ENCODE measurements at regions not wholly inside any gene's neighbourhood (a gene's known extent, or its start where the extent isn't known, plus 50 kb on each side); places are given as distances from the start of the nearest gene placed in this dataset.

- no peak for DNase-seq (ENCODE audit: low read depth)
Measured at GRCh38 chr12:53838978-53839377, 87.2 kb upstream of the CISTR start.

GRCh38 chr12:53840316-53840715, 88.5 kb upstream of the CISTR start:
- no peak for DNase-seq (ENCODE audit: low read depth)

- no peak for DNase-seq (ENCODE audit: low read depth)
Measured at GRCh38 chr12:53842686-53843085, 90.9 kb upstream of the CISTR start.

DNA sequence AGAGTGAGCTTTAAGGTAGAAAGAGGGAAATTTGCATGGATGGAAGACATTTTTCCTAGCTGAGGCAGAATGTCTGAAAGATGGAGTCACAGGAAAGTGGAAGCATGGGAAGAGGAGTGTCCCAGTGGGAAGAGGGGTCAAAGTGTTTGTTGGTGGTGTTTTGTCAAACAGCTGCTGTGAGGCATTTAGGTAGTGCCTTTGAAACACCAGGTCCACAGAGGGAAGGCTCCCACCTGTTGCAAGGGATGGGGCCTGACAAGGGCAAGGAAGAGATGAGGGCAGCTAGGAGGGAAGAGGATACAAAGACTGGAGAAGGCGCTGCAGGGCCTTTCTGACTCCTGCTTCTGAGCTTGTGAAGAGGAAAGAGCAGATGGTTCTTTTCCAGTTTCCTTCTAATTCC, 91.8 kb upstream of the CISTR start:
- no peak for DNase-seq (ENCODE audit: low read depth)

- peak; percentile 73 for DNase-seq (ENCODE audit: low read depth)
Measured at GRCh38 chr12:53844994-53845844, 93.4 kb upstream of the HOXC13 start.

DNA sequence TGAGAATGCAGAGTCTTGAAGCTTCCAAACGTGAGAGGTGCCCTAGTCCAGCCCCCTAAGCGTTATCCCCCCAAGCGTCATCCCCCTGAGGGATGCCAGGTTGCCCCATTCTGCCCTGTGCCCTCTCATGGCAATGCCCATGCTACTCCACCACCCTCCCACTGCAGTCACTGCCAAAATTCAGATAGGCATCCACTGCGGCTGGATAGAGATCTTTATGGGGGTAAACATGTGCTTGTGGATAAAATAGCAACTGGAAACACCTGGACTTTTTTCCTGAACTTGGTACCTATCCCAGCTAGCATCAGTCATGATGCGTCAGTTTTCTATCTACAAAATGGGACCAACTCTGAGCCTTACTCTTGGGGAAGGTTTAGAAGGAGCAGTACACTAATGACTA, 92.7 kb upstream of the HOXC13 start:
- no peak for DNase-seq (ENCODE audit: low read depth)

DNA sequence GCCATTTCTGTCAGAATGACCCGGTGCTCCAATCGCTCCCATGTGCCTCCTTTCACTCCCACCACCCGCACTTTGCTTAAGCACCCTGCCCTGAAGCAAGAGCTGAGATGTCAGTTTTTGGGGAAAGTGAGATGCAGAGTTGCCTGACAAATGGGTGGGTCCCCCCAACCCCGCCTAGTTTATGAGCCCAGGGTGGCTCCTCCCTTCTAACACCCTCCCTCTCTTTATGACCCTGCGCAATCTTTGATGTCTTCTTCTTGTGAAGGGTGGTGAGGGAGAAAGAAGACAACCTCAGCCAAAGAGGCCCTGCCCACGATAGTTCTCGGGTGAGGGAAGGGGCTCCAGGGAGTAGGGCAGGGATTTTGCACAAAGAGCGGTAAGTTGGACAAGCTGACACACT, 89.5 kb upstream of the HOXC13 start:
- DNase-seq (ENCODE audit: low read depth): no peak

GRCh38 chr12:53849656-53850055, 89.0 kb upstream of the HOXC13 start:
- DNase-seq (ENCODE audit: low read depth): no peak

- DNase-seq (ENCODE audit: low read depth): no peak
Measured at GRCh38 chr12:53852061-53852460, 86.6 kb upstream of the HOXC13 start.

GRCh38 chr12:53852992-53853391, 85.6 kb upstream of the HOXC13 start:
- no peak for DNase-seq (ENCODE audit: low read depth)

- DNase-seq (ENCODE audit: low read depth): no peak
Measured at GRCh38 chr12:53854701-53855316, 83.8 kb upstream of the HOXC13 start.

- no peak for DNase-seq (ENCODE audit: low read depth)
Measured at GRCh38 chr12:53856132-53856531, 82.5 kb upstream of the HOXC13 start.

DNA sequence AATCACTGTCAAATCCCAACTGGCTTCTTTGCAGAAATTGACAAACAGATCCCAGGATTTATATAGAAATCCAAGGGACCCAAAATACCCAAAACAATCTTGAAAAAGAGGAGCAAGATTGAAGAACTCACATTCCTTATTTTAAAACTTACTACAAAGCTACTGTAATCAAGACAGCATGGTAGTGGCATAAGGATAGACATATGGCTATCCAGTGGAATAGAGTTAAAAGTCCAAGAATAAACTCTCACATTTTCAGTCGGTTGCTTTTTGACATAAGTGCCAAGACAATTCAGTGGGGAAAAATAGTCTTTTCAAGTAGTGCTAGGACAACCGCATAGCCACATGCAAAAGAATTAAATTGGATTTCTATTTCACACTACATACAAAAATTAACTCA, 81.0 kb upstream of the HOXC13 start:
- DNase-seq (ENCODE audit: low read depth): no peak

DNA sequence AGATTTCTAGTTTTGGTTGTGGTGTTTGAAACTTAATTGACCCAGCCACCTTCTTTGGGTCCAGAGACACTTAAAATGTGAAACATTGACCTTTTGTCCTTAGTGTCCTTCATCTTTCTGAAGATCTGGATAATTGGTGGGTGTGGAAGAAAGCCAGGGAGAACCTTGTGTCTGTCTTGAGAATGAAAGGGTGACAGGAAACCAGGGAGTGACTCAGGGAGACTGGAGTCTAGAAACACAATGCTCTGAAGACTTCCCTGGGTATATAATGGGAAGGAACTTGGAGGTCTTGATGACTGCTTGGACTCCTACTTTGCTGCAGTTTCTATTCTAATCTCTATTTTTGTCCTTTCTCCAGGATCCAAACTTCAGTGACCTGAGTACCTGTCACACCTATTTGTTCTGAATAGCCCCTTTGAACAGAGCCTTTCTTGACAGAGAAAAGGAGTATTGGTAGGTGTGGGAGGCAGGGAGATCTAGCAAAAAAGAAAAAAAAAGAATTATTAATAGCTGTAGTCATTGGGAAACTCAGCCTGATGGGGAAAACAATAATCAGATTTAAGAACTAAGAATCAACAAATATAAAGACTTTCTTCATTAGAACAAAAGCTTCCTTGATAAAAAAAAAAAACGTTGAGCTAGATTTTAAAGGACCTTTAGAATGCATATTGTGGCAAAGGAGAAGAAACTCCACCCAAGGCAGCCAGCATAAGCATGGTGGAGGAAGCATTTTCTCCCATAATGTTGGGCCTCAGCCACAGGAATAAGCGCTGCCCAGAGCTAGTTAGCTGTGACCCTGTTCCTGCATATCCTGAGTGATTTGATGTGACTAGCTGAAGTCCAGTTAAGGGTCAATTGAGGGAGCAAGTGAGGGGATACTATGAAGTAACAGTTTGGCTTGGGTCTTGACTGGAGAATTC, 77.9 kb upstream of the HOXC13 start:
- DNase-seq (ENCODE audit: low read depth): no peak

DNA sequence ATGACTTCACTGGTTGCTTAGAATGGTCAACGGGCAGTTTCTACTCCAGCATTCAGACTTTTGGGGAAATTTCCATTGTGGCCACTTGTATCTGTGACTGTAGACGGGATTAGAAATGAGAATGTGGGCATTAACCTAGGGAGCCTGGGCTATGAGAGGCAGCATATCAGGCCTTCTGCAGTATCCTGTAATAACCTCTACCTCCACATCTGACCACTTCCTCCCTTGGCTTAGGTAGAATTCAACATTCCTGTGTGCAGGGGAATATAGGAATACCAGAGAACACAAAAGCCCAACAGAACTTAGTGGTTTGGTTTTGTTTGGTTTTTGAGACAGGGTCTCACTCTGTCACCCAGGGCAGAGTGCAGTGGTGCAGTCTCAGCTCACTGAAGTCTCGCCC, 76.4 kb upstream of the HOXC13 start:
- no peak for DNase-seq (ENCODE audit: low read depth)

GRCh38 chr12:53862831-53863230, 75.8 kb upstream of the HOXC13 start:
- DNase-seq (ENCODE audit: low read depth): no peak

DNA sequence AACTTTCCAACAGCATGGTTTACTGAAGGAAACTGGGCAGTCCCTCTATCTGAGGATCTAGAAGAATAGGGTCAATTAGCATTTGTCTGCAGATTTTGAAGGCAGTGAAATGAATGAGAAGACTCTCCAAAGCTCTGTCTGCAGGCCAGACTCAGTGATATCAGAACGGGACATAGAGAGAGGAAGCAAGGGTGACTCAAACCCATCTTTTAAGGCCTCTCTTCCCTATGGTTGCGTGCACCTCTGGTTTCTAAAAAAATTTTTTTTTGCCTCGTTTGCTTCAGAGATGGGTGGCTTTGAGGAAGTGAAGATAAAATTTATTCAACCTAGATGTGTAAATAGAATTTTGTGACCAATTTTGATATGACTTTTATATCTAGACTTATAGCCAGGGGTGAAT, 71.9 kb upstream of the HOXC13 start:
- DNase-seq (ENCODE audit: low read depth): no peak

DNA sequence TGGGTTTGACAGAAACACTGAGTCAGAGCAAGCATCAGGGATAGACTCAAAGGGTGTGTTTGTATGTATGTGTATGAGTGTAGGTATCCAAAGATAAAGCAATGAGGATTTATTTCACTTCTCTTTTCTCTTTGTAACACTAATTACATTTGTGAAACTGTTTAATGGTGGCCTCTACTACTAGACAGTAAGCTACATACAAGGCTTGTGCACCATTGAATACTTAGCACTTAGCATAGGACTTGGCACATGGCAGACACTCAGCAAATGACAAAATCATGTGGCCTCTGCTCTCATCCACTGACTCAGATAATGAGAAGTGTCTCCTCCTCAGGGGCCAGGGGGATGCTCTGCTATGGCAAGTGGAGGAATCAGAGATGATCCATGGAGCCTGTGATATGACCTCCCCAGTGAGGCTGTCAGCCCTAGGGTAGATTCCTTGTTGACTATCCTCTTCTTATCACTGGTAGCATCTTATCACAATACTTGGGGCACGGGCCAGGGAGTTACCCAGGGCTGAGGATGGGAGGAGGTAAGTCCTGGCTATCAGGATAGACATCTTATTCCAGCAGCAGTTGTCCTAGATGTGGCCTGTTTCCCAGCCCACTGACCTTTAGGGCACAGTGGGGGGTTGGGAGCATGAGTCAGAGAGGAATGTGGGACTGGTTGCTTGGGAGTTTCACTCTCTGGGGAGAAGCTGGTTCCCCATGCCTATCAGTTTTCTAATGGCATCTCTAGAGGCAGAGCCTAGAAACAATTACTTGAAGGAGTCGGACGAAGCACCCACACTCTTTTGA, 71.2 kb upstream of the HOXC13 start:
- DNase-seq (ENCODE audit: low read depth): no peak

GRCh38 chr12:53868511-53868986, 70.1 kb upstream of the HOXC13 start:
- no peak for DNase-seq (ENCODE audit: low read depth)

- no peak for DNase-seq (ENCODE audit: low read depth)
Measured at GRCh38 chr12:53869500-53869899, 69.1 kb upstream of the HOXC13 start.

GRCh38 chr12:53870117-53870516, 68.5 kb upstream of the HOXC13 start:
- no peak for DNase-seq (ENCODE audit: low read depth)

GRCh38 chr12:53871367-53871766, 67.3 kb upstream of the HOXC13 start:
- DNase-seq (ENCODE audit: low read depth): no peak
